Activated T-cell treated with anti-CD3 and anti-CD28 coated beads, Interleukin-2, amount 50 U/mL, for 72 hours (primary cell): ENCODE measurements at regions not wholly inside any gene's neighbourhood (a gene's known extent, or its start where the extent isn't known, plus 50 kb on each side); places are given as distances from the start of the nearest gene placed in this dataset.

ENCODE experiments used
- ATAC-seq, 2 donors: fragments of 150-1000 bp; cut with Tn5 transposase; replicated peaks in 1 of 2; 2 replicates each; pipeline ENCODE4 v1.10.0; 2021; ENCODE audit warnings: moderate library complexity in 2 of 2, mild to moderate bottlenecking in 1 of 2
- DNase-seq, 2 donors: peaks; one replicate each; pipeline ENCODE4 v3.0.0; 2021 to 2022; ENCODE audit warnings: mixed read lengths in 1 of 2
- H3K27ac Mint-ChIP-seq: one replicate; pipeline ENCODE4 v1.8.0; 2022; ENCODE audit warnings: mild to moderate bottlenecking, moderate library complexity, mixed read lengths
- H3K27me3 Mint-ChIP-seq: one replicate; pipeline ENCODE4 v1.8.0; 2022; ENCODE audit warnings: low read depth, mixed read lengths
- H3K36me3 Mint-ChIP-seq, 2 donors: one replicate each; pipeline ENCODE4 v1.8.0; 2022; ENCODE audit warnings: mixed read lengths in 2 of 2, mild to moderate bottlenecking in 1 of 2; ENCODE audit not compliant: insufficient read depth in 2 of 2
- H3K4me1 Mint-ChIP-seq: one replicate; pipeline ENCODE4 v1.8.0; 2022; ENCODE audit warnings: low read depth, mixed read lengths
- H3K4me3 Mint-ChIP-seq, 2 donors: one replicate each; pipeline ENCODE4 v1.8.0; 2022; ENCODE audit warnings: mild to moderate bottlenecking in 2 of 2, mixed read lengths in 2 of 2, moderate library complexity in 2 of 2
- H3K9me3 Mint-ChIP-seq, 2 donors: one replicate each; pipeline ENCODE4 v1.8.0; 2022; ENCODE audit warnings: mixed read lengths in 2 of 2

GRCh38 chr13:47845981-47846380 lies 155.1 kb downstream of the SUCLA2 start:
- no peaks in the 10 kb centered on the region for H3K4me1 Mint-ChIP-seq
- H3K36me3 Mint-ChIP-seq, result no peaks in the 10 kb centered on the region
- no peak overlapping the region for H3K27ac Mint-ChIP-seq
- ATAC-seq (no peak), DNase-seq (no peak)
- H3K27me3 Mint-ChIP-seq, result no peaks in the 10 kb centered on the region
- H3K4me3 Mint-ChIP-seq, result no peak overlapping the region
- peaks cover 0 to 2% of the 10 kb centered on the region in 2 donors for H3K9me3 Mint-ChIP-seq

GRCh38 chr13:47843005-47843404 lies 158.1 kb downstream of the SUCLA2 start:
- DNase-seq (no peak), ATAC-seq (no peak)
- Mint-ChIP-seq H3K36me3 (no peaks in the 10 kb centered on the region), H3K9me3 (peaks cover 0 to under 1% of the 10 kb centered on the region in 2 donors), H3K4me1 (no peaks in the 10 kb centered on the region), H3K27ac (no peak overlapping the region), H3K4me3 (no peak overlapping the region), H3K27me3 (no peaks in the 10 kb centered on the region)

- no peaks in the 10 kb centered on the region for H3K36me3 Mint-ChIP-seq
- H3K9me3 Mint-ChIP-seq, result no peaks in the 10 kb centered on the region
- H3K27me3 Mint-ChIP-seq, result no peaks in the 10 kb centered on the region
- H3K4me1 Mint-ChIP-seq, result no peaks in the 10 kb centered on the region
- no peak overlapping the region for H3K4me3 Mint-ChIP-seq
- no peak overlapping the region for H3K27ac Mint-ChIP-seq
- ATAC-seq, result no peak
- DNase-seq, result no peak
Observed at GRCh38 chr13:47841151-47841550, 159.9 kb downstream of the SUCLA2 start.

DNA sequence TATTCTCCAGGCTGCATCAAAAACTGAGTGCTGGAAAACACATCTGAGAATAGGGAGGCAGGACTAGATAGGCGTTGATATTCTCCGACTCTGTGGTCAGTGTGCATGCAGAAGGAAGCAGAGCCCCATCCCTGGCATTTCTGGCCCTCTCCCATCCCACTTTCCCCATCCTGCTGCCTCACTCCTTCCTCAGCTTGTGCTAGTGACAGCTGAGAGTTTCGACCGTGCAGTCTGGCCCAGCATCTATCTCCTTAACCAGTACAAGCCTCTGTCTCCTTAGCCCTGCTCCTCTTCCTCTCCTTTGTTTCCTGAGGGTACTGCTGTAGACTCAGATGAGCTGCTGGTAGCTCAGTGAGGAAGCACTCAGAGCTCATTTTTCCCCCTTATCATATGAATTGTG lies 163.2 kb downstream of the SUCLA2 start:
- ATAC-seq (no peak), DNase-seq (no peak)
- H3K27ac Mint-ChIP-seq, result no peak overlapping the region
- no peak overlapping the region for H3K4me3 Mint-ChIP-seq
- no peaks in the 10 kb centered on the region for H3K27me3 Mint-ChIP-seq
- H3K4me1 Mint-ChIP-seq, result no peaks in the 10 kb centered on the region
- H3K36me3 Mint-ChIP-seq, result no peaks in the 10 kb centered on the region
- no peaks in the 10 kb centered on the region for H3K9me3 Mint-ChIP-seq

GRCh38 chr13:47837104-47837880 lies 163.8 kb downstream of the SUCLA2 start:
- no peak overlapping the region for H3K27ac Mint-ChIP-seq
- no peak overlapping the region for H3K4me3 Mint-ChIP-seq
- no peaks in the 10 kb centered on the region for H3K9me3 Mint-ChIP-seq
- ATAC-seq (no peak), DNase-seq (no peak)
- H3K4me1 Mint-ChIP-seq, result no peaks in the 10 kb centered on the region
- no peaks in the 10 kb centered on the region for H3K36me3 Mint-ChIP-seq
- H3K27me3 Mint-ChIP-seq, result no peaks in the 10 kb centered on the region

GRCh38 chr13:47835470-47836228 lies 165.4 kb downstream of the SUCLA2 start:
- H3K4me3 Mint-ChIP-seq, result no peak overlapping the region
- no peaks in the 10 kb centered on the region for H3K4me1 Mint-ChIP-seq
- ATAC-seq (no peak), DNase-seq (no peak)
- no peaks in the 10 kb centered on the region for H3K27me3 Mint-ChIP-seq
- H3K9me3 Mint-ChIP-seq, result no peaks in the 10 kb centered on the region
- H3K36me3 Mint-ChIP-seq, result no peaks in the 10 kb centered on the region
- no peak overlapping the region for H3K27ac Mint-ChIP-seq

GRCh38 chr13:47832458-47832972 lies 168.6 kb downstream of the SUCLA2 start:
- Mint-ChIP-seq H3K4me1 (no peaks in the 10 kb centered on the region), H3K27me3 (no peaks in the 10 kb centered on the region), H3K27ac (no peak overlapping the region), H3K9me3 (no peaks in the 10 kb centered on the region), H3K36me3 (no peaks in the 10 kb centered on the region), H3K4me3 (no peak overlapping the region)
- no peak for ATAC-seq
- DNase-seq, result no peak

DNA sequence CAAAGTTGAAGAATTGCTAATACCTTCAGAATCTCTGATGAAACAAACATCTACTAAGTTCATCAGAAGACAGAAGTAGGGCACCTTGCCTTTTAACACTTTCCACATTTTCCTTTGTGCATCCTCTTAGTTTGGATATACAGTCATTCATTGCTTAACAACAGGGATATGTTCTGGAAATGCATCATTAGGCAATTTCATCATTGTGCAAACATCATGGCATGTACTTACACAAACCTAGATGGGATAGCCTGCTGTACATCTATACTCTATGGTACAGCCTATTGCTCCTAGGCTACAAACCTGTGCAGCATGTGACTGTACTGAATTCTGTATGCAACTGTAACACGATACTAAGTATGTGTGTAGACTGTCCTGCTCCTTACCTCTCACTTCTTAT lies 169.8 kb downstream of the SUCLA2 start:
- H3K27me3 Mint-ChIP-seq, result no peaks in the 10 kb centered on the region
- DNase-seq (no peak), ATAC-seq (no peak)
- H3K27ac Mint-ChIP-seq, result no peak overlapping the region
- no peak overlapping the region for H3K4me3 Mint-ChIP-seq
- no peaks in the 10 kb centered on the region for H3K36me3 Mint-ChIP-seq
- no peaks in the 10 kb centered on the region for H3K9me3 Mint-ChIP-seq
- no peaks in the 10 kb centered on the region for H3K4me1 Mint-ChIP-seq

- Mint-ChIP-seq H3K36me3 (peaks cover 7 to 8% of the 10 kb centered on the region in 2 donors), H3K27me3 (no peaks in the 10 kb centered on the region), H3K9me3 (peaks cover 9% of the 10 kb centered on the region in 2 donors), H3K27ac (no peak overlapping the region), H3K4me1 (no peaks in the 10 kb centered on the region), H3K4me3 (no peak overlapping the region)
- no peak for ATAC-seq
- DNase-seq, result no peak
Observed at GRCh38 chr13:47829690-47830089, 171.4 kb downstream of the SUCLA2 start.

GRCh38 chr13:47826471-47826870 lies 174.6 kb downstream of the SUCLA2 start:
- peaks cover 7 to 8% of the 10 kb centered on the region in 2 donors for H3K36me3 Mint-ChIP-seq
- H3K4me1 Mint-ChIP-seq, result no peaks in the 10 kb centered on the region
- DNase-seq (no peak), ATAC-seq (no peak)
- H3K27ac Mint-ChIP-seq, result no peak overlapping the region
- peaks cover 9% of the 10 kb centered on the region in 2 donors for H3K9me3 Mint-ChIP-seq
- no peaks in the 10 kb centered on the region for H3K27me3 Mint-ChIP-seq
- H3K4me3 Mint-ChIP-seq, result no peak overlapping the region

GRCh38 chr13:47822036-47822435 lies 179.0 kb downstream of the SUCLA2 start:
- ATAC-seq, result no peak

DNA sequence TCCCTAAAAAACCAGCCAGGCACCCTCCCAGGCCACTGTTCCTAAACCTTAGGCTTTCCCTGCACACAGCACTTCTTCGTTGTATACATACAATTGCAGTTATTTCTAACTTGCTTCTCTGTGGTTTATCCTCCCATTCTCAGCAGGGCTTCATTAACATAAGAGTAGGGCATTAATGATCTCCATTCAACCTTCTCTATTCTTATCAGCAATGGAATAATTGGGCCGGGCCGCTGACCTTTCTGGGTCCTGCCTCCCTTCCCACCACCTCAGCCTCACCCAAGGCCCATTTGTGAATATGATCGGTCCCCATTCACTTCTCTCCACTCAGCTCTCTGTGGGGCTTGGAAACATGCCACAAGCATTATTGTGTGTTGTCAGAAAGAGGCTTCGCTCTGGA lies 184.2 kb downstream of the SUCLA2 start:
- no peaks in the 10 kb centered on the region for H3K27me3 Mint-ChIP-seq

More at GRCh38 chr13:47822036-47822435, 179.0 kb downstream of the SUCLA2 start:
- DNase-seq, result no peak
- Mint-ChIP-seq H3K36me3 (peaks cover 7 to 8% of the 10 kb centered on the region in 2 donors), H3K27me3 (no peaks in the 10 kb centered on the region), H3K4me3 (no peak overlapping the region), H3K4me1 (no peaks in the 10 kb centered on the region), H3K27ac (no peak overlapping the region), H3K9me3 (peaks cover 9% of the 10 kb centered on the region in 2 donors)

GRCh38 chr13:47813718-47814117 lies 187.4 kb downstream of the SUCLA2 start:
- H3K9me3 Mint-ChIP-seq, result no peaks in the 10 kb centered on the region
- DNase-seq (no peak), ATAC-seq (no peak)
- H3K27me3 Mint-ChIP-seq, result no peaks in the 10 kb centered on the region
- H3K4me1 Mint-ChIP-seq, result no peaks in the 10 kb centered on the region
- H3K36me3 Mint-ChIP-seq, result no peaks in the 10 kb centered on the region
- no peak overlapping the region for H3K27ac Mint-ChIP-seq
- no peak overlapping the region for H3K4me3 Mint-ChIP-seq

More for the DNA sequence above, 184.2 kb downstream of the SUCLA2 start:
- ATAC-seq (no peak), DNase-seq (no peak)
- no peaks in the 10 kb centered on the region for H3K9me3 Mint-ChIP-seq
- no peaks in the 10 kb centered on the region for H3K4me1 Mint-ChIP-seq
- no peak overlapping the region for H3K4me3 Mint-ChIP-seq
- H3K27ac Mint-ChIP-seq, result no peak overlapping the region
- H3K36me3 Mint-ChIP-seq, result no peaks in the 10 kb centered on the region
